ENCODE measurements at regions not wholly inside any gene's neighbourhood (a gene's known extent, or its start where the extent isn't known, plus 50 kb on each side); places are given as distances from the start of the nearest gene placed in this dataset.

GRCh38 chr7:25353732-25354131 lies 125.4 kb upstream of the NPVF start:
- no peaks in the 10 kb centered on the region for H3K4me1 Mint-ChIP-seq (ENCODE audit: low read depth)
- intact Hi-C loops (cut with micrococcal nuclease) = no loop called here
- H3K27ac Mint-ChIP-seq = no peak overlapping the region
- no peaks in the 10 kb centered on the region for H3K27me3 Mint-ChIP-seq (ENCODE audit: insufficient read depth)
- H3K9me3 Mint-ChIP-seq = no peaks in the 10 kb centered on the region
- no peak overlapping the region for H3K4me3 Mint-ChIP-seq
- no peak for DNase-seq (ENCODE audit: low spot score)
- no peaks in the 10 kb centered on the region for H3K36me3 Mint-ChIP-seq (ENCODE audit: low read depth)

- intact Hi-C loops (cut with micrococcal nuclease) = no loop called here
- no peaks in the 10 kb centered on the region for H3K27me3 Mint-ChIP-seq (ENCODE audit: insufficient read depth)
- H3K4me3 Mint-ChIP-seq = no peak overlapping the region
- no peaks in the 10 kb centered on the region for H3K36me3 Mint-ChIP-seq (ENCODE audit: low read depth)
- H3K4me1 Mint-ChIP-seq (ENCODE audit: low read depth) = no peaks in the 10 kb centered on the region
- no peak for DNase-seq (ENCODE audit: low spot score)
- H3K27ac Mint-ChIP-seq = no peak overlapping the region
- H3K9me3 Mint-ChIP-seq = no peaks in the 10 kb centered on the region
Observed at GRCh38 chr7:25356534-25357151, 128.4 kb upstream of the NPVF start.

GRCh38 chr7:25358926-25359325 lies 130.6 kb upstream of the NPVF start:
- intact Hi-C loops (cut with micrococcal nuclease) = no loop called here
- Mint-ChIP-seq H3K27ac (no peak overlapping the region), H3K4me3 (no peak overlapping the region), H3K4me1 (ENCODE audit: low read depth) (no peaks in the 10 kb centered on the region), H3K9me3 (no peaks in the 10 kb centered on the region), H3K36me3 (ENCODE audit: low read depth) (no peaks in the 10 kb centered on the region), H3K27me3 (ENCODE audit: insufficient read depth) (peaks cover 4% of the 10 kb centered on the region)
- DNase-seq (ENCODE audit: low spot score) = no peak

- no peak overlapping the region for H3K4me3 Mint-ChIP-seq
- intact Hi-C loops (cut with micrococcal nuclease) = no loop called here
- no peaks in the 10 kb centered on the region for H3K9me3 Mint-ChIP-seq
- H3K27me3 Mint-ChIP-seq (ENCODE audit: insufficient read depth) = peaks cover 7% of the 10 kb centered on the region
- no peaks in the 10 kb centered on the region for H3K4me1 Mint-ChIP-seq (ENCODE audit: low read depth)
- DNase-seq (ENCODE audit: low spot score) = no peak
- no peak overlapping the region for H3K27ac Mint-ChIP-seq
- H3K36me3 Mint-ChIP-seq (ENCODE audit: low read depth) = no peaks in the 10 kb centered on the region
Observed at GRCh38 chr7:25359471-25360059, 131.3 kb upstream of the NPVF start.

- Mint-ChIP-seq H3K27ac (no peak overlapping the region), H3K36me3 (ENCODE audit: low read depth) (no peaks in the 10 kb centered on the region), H3K4me3 (no peak overlapping the region), H3K27me3 (ENCODE audit: insufficient read depth) (peaks cover 7% of the 10 kb centered on the region), H3K9me3 (no peaks in the 10 kb centered on the region), H3K4me1 (ENCODE audit: low read depth) (no peaks in the 10 kb centered on the region)
- intact Hi-C loops (cut with micrococcal nuclease) = no loop called here
- no peak for DNase-seq (ENCODE audit: low spot score)
Observed at GRCh38 chr7:25360451-25360850, 132.2 kb upstream of the NPVF start.

- H3K27me3 Mint-ChIP-seq (ENCODE audit: insufficient read depth) = peaks cover 7% of the 10 kb centered on the region
- intact Hi-C loops (cut with micrococcal nuclease) = no loop called here
- H3K9me3 Mint-ChIP-seq = no peaks in the 10 kb centered on the region
- H3K27ac Mint-ChIP-seq = no peak overlapping the region
- H3K4me1 Mint-ChIP-seq (ENCODE audit: low read depth) = no peaks in the 10 kb centered on the region
- DNase-seq (ENCODE audit: low spot score) = no peak
- H3K4me3 Mint-ChIP-seq = no peak overlapping the region
- H3K36me3 Mint-ChIP-seq (ENCODE audit: low read depth) = no peaks in the 10 kb centered on the region
Observed at GRCh38 chr7:25361387-25361786, 133.1 kb upstream of the NPVF start.

- Mint-ChIP-seq H3K4me1 (ENCODE audit: low read depth) (no peaks in the 10 kb centered on the region), H3K4me3 (no peak overlapping the region), H3K36me3 (ENCODE audit: low read depth) (no peaks in the 10 kb centered on the region), H3K9me3 (no peaks in the 10 kb centered on the region), H3K27ac (no peak overlapping the region), H3K27me3 (ENCODE audit: insufficient read depth) (peaks cover 7% of the 10 kb centered on the region)
- DNase-seq (ENCODE audit: low spot score) = no peak
- intact Hi-C loops (cut with micrococcal nuclease) = no loop called here
Observed at GRCh38 chr7:25361863-25362262, 133.6 kb upstream of the NPVF start.

- Mint-ChIP-seq H3K4me3 (no peak overlapping the region), H3K4me1 (ENCODE audit: low read depth) (no peaks in the 10 kb centered on the region), H3K9me3 (peaks cover 13% of the 10 kb centered on the region), H3K27ac (no peak overlapping the region), H3K27me3 (ENCODE audit: insufficient read depth) (peaks cover 7% of the 10 kb centered on the region), H3K36me3 (ENCODE audit: low read depth) (no peaks in the 10 kb centered on the region)
- DNase-seq (ENCODE audit: low spot score) = no peak
- intact Hi-C loops (cut with micrococcal nuclease) = no loop called here
Observed at GRCh38 chr7:25368599-25369201, 140.4 kb upstream of the NPVF start.

GRCh38 chr7:25369786-25370185 lies 141.5 kb upstream of the NPVF start:
- Mint-ChIP-seq H3K27ac (no peak overlapping the region), H3K4me1 (ENCODE audit: low read depth) (no peaks in the 10 kb centered on the region), H3K27me3 (ENCODE audit: insufficient read depth) (peaks cover 4% of the 10 kb centered on the region), H3K9me3 (peaks cover 13% of the 10 kb centered on the region), H3K4me3 (no peak overlapping the region), H3K36me3 (ENCODE audit: low read depth) (no peaks in the 10 kb centered on the region)
- DNase-seq (ENCODE audit: low spot score) = no peak
- intact Hi-C loops (cut with micrococcal nuclease) = no loop called here

- peaks cover 4% of the 10 kb centered on the region for H3K27me3 Mint-ChIP-seq (ENCODE audit: insufficient read depth)
Observed at GRCh38 chr7:25371972-25372371, 143.7 kb upstream of the NPVF start.

GRCh38 chr7:25375805-25376600 lies 147.7 kb upstream of the NPVF start:
- Mint-ChIP-seq H3K9me3 (peaks cover 13% of the 10 kb centered on the region), H3K4me3 (no peak overlapping the region), H3K27me3 (ENCODE audit: insufficient read depth) (peaks cover 4% of the 10 kb centered on the region), H3K27ac (no peak overlapping the region), H3K4me1 (ENCODE audit: low read depth) (no peaks in the 10 kb centered on the region), H3K36me3 (ENCODE audit: low read depth) (no peaks in the 10 kb centered on the region)
- no peak for DNase-seq (ENCODE audit: low spot score)
- intact Hi-C loops (cut with micrococcal nuclease) = no loop called here

More at GRCh38 chr7:25371972-25372371, 143.7 kb upstream of the NPVF start:
- no peak for DNase-seq (ENCODE audit: low spot score)
- Mint-ChIP-seq H3K4me1 (ENCODE audit: low read depth) (no peaks in the 10 kb centered on the region), H3K27ac (no peak overlapping the region), H3K9me3 (peaks cover 13% of the 10 kb centered on the region), H3K36me3 (ENCODE audit: low read depth) (no peaks in the 10 kb centered on the region), H3K4me3 (no peak overlapping the region)
- intact Hi-C loops (cut with micrococcal nuclease) = no loop called here

- H3K36me3 Mint-ChIP-seq (ENCODE audit: low read depth) = no peaks in the 10 kb centered on the region
- H3K27me3 Mint-ChIP-seq (ENCODE audit: insufficient read depth) = peaks cover 13% of the 10 kb centered on the region
- no peak for DNase-seq (ENCODE audit: low spot score)
- intact Hi-C loops (cut with micrococcal nuclease) = no loop called here
- no peaks in the 10 kb centered on the region for H3K9me3 Mint-ChIP-seq
- H3K4me3 Mint-ChIP-seq = no peak overlapping the region
- no peaks in the 10 kb centered on the region for H3K4me1 Mint-ChIP-seq (ENCODE audit: low read depth)
- H3K27ac Mint-ChIP-seq = no peak overlapping the region
Observed at GRCh38 chr7:25379351-25380300, 151.3 kb upstream of the NPVF start.
